ENCODE measurements at regions not wholly inside any gene's neighbourhood (a gene's known extent, or its start where the extent isn't known, plus 50 kb on each side); places are given as distances from the start of the nearest gene placed in this dataset.
"Not testable (repeated sequence)": the region's sequence is repeated elsewhere in the genome, so short reads cannot be mapped to it uniquely, and the experiment has no call there.

GRCh38 chr1:187892683-187893039 is 1063.9 kb downstream of the PLA2G4A start:
- DNase-seq (ENCODE audit: low read depth) = no peak

- DNase-seq (ENCODE audit: low read depth) = no peak
These were observed 1064.7 kb downstream of the PLA2G4A start for GRCh38 chr1:187893471-187893870.

DNA sequence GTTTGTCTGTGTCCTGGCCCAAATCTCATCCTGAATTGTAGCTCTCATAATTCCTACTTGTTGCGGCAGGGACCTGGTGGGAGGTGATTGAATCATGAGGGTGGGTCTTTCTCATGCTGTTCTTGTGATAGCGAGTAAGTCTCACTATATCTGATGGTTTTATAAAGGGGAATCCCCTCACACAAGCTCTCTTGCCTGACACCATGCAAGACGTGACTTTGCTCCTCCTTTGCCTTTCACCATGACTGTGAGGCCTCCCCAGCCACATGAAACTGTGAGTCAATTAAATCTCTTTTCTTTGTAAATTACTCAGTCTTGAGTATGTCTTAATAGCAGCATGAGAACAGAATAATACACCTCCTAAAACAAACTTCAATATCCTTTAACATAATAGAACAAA is 1065.6 kb downstream of the PLA2G4A start:
- no peak for DNase-seq (ENCODE audit: low read depth)

- no peak for DNase-seq (ENCODE audit: low read depth)
These were observed 1074.5 kb downstream of the PLA2G4A start for GRCh38 chr1:187903223-187903622.

DNA sequence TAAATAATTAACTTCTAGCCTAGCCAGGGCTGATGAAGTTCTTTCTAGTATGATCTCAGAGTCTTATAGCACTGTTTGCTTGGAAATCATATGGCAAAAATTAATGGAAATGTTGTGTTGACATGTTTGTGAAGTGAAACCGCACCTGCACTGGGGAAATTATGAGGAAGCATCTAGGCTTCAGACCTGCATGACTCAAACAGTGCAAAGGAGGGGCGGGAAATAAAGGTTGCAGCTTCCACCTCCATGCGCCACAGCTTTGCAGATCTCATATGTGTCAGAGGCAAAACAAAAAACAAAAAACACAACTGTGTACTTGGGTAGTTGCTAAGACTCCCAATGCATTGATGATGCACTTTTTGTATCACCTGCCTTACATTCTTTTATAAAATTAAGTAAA is 1080.6 kb downstream of the PLA2G4A start:
- no peak for DNase-seq (ENCODE audit: low read depth)

DNA sequence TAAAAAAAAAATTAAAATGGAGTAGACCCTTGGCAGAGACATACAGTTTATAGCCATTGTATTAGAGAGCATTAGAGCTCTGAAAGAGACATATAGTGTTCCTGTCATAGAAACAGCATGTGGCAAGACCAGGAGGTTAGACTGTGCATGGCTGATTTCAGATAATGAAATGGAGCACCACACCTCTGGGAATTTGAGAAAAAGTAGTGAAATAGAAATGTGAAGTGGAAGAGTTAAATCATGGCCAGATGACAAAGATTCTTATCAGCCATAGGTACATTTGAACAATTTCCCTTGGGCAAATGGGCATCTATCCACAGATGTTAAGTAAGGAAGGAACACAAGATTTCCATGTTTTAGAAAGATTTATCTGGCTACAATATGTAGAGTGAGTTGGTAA is 1083.1 kb downstream of the PLA2G4A start:
- DNase-seq (ENCODE audit: low read depth) = no peak

GRCh38 chr1:187920976-187921375 is 1092.2 kb downstream of the PLA2G4A start:
- no peak for DNase-seq (ENCODE audit: low read depth)

DNA sequence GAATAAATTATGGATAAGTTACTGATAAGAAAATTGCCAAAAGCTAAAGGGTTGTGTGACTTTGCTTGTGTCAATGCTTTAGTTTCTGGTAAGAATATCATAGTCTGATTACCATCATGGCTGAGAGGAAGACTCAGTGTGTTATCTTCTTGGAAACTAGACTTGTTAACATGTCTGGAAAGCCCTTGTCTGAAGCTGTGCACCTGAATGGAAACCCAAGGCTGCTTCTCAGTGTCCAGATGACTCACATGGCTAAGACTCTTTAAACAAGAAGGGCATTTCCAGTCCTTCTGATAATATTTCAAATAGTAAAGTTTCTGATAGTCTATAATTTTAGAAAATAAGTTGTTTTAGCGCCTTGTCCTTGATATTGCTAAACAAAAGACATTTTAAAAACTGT is 1092.7 kb downstream of the PLA2G4A start:
- DNase-seq (ENCODE audit: low read depth) = no peak

DNA sequence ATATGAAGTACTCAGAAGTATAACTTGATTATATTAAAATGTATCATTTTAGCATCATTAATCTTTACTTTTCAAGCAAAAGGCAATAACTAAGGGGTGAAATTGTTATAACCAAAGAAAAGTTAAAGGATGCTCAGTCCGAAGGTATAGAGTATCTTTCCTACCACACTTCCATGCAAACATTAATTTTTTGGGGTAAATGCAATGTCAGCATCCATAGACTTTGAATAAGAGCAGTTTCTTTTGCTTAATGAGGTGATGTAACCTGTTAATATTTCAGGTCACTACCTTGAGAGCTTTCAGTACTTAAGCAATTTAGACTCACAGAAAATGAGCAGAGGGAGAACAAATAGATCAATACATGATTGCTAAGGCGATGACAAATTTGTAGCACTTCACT is 1093.5 kb downstream of the PLA2G4A start:
- no peak for DNase-seq (ENCODE audit: low read depth)

GRCh38 chr1:187924252-187924651 is 1095.5 kb downstream of the PLA2G4A start:
- no peak for DNase-seq (ENCODE audit: low read depth)

DNA sequence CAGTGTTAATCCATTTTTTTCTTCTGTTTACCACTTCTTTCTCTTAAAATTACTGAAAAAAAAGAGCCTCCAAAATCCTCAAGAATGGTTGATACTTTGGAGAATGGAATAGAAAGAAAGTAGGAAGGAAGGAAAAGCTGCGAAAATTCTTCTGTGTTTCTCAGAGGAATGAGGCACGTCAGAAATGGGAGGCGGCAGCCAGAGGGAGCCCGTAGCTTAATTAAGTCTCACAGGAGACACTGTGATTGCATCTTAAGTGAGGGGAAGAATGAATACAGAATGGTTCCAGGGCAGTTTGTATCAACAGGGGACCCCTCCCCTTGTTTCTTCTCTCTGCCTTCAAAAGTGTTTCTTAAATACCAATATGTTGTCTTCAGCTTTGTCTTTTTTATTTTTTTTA is 1099.5 kb downstream of the PLA2G4A start:
- DNase-seq (ENCODE audit: low read depth) = no peak

GRCh38 chr1:187928696-187929095 is 1099.9 kb downstream of the PLA2G4A start:
- no peak for DNase-seq (ENCODE audit: low read depth)

DNA sequence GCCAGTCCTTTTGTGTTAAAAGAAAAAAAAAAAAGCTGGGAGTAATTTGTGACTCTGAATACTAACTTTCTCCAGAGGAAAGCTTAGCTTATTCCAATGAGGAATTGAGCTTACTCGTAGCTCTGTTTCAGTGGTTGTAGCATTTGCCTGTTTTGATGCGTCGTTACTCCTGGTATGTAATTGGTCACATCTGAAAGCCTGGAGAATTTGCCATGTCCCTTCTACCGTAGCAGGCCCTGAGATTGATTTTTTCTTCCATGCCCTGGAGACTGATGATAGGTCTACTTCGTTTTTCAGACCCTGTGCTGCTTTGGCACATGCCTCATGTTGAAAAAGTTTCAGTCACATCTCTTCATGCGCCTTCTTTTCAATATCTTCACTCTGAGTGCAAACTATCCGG is 1103.0 kb downstream of the PLA2G4A start:
- no peak for DNase-seq (ENCODE audit: low read depth)

DNA sequence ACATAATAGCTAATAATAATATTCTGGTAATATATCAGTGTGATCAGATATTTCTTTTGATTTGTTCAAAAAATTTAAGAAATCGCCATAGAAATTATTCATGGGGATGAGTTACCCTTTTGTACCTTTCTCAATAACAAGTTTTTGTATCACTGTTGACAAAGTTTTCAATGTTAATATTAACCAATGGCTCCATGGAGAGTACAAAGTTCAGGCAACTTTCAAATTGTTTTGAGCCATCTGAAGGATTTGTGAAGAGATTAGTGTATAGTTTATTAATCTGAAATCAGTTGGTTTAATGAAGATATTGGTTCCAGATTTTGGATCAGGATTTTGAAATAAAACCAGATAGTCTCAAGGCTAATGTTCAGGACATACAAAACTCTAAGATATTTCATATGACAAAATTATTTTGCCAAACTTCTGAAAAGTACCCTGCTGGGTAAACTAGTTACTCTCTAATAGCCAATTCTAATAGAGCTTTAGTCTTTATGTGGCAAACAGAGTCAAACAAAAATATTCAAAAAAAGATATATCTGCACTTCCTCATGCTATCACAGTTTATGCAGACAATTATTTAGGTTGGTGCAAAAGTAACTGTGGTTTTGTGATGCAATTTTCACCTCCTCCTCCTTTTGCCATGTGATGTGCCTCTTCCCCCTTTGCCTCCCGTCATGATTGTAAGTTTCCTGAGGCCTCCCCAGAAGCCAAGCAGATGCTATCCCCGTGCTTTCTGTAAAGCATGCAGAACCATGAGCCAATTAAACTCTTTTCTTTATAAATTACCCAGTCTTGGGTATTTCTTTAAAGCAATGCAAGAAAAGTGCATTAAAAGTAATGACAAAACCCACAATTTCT is 1105.0 kb downstream of the PLA2G4A start:
- DNase-seq (ENCODE audit: low read depth) = no peak

DNA sequence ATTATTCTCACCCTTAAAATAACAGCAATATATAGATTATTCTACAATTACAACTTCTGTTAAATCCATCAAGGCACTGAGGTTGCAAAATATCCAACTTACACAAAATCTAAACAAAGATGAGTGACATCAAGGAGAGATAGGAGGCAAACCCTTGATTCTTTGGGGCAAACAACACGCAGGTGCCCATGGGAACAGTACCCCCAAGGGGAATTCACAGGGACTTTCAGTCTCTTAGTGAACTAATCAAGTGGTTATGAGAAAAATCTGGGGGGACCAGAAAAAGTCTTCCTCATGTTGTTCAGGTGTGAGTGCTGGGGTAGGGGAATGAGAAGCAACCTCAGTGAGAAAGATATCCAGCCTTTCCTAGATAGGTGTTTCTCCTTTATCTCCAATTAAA is 1107.9 kb downstream of the PLA2G4A start:
- DNase-seq (ENCODE audit: low read depth) = no peak

DNA sequence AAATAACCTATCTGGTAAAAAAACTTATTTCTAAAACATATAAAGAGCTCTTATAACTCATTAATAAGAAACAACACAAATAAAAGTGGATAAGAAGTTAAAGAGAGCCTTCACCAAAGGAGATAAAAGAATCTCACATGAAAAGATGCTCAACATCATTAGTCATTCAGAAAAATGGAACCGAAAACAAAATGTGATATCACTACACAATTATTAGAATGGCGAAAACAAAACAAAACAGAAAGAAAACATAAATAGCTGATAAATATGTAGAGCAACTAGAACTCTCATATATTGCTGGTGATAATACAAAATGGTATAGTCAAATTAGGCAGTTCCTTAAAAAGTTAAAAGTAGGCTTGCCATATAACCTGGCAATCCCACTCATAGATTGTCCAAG is 1109.3 kb downstream of the PLA2G4A start:
- no peak for DNase-seq (ENCODE audit: low read depth)

GRCh38 chr1:187942986-187943385 is 1114.2 kb downstream of the PLA2G4A start:
- no peak for DNase-seq (ENCODE audit: low read depth)

DNA sequence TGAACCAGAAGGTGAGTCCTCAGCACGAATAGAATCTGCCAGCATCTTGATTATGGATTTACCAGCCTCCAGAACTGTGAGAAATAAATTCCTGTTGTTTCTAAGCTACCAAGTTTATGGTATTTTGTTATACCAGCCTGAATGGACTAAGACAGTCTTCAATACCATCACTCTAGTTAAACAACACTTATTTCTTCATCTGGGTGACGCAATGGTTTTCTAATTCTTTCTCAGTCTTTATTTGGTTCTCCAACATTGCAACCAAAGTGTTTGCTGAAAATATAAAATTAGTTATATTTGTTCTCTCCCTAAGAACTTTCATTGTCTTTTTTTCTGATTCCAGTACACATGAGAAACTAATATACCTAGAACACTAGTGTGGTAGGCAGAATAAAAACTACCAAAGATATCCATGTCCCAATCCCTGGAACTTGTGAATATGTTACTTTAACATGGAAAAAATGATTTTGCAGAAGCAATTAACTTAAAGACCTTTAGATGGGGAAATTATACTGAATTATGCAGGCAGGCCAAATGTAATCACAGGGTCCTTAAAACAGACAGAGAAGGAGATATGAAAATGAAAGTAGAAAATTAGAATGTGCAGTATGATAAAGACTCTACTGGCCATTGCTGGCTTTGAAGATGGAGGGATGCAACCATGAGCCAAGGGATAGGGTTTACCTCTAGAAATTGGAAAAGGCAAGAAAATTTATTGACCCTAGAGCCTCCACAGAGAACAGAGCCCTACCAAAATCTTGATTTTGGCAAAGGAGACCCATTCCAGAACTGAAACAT is 1115.1 kb downstream of the PLA2G4A start:
- DNase-seq (ENCODE audit: low read depth) = no peak

GRCh38 chr1:187946661-187947060 is 1117.9 kb downstream of the PLA2G4A start:
- not testable (repeated sequence) for DNase-seq (ENCODE audit: low read depth)

DNA sequence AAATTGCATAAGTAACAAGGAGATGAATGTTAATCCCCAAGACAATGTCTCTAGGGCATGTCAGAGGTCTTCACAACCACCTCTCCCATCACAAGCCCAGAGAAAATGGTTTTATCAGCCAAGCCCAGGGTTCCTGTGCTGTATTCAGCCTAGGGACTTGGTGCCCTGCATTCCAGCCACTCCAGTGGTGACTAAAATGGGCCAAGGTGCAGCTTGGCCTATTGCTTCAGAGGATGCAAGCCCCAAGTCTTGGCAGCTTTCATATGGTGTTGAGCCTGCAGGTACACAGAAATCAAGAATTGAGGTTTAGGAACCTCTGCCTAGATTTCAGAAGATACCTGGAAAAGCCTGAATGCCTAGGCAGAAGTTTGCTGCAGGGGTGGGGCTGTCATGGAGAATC is 1118.6 kb downstream of the PLA2G4A start:
- no peak for DNase-seq (ENCODE audit: low read depth)

- DNase-seq (ENCODE audit: low read depth) = no peak
These were observed 1119.5 kb downstream of the PLA2G4A start for GRCh38 chr1:187948170-187948794.

GRCh38 chr1:187949567-187949966 is 1120.8 kb downstream of the PLA2G4A start:
- DNase-seq (ENCODE audit: low read depth) = no peak

DNA sequence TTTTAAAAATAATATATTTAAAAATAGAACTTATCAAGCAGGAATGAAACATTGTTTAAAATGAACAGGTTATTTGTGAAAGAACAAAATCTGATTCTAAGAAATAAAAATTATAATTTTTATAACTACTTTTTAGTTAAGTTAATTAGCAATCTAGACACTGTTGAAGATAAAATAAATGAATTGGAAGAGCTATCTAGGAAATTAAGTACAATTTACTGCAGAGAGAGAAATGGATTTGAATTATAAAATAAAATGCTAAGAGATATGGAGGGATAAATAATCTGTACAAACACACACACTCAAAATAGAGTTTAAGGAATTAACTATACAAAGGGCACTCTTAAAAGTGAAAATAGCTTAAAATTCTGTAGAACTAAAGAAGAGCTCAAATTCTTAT is 1123.1 kb downstream of the PLA2G4A start:
- DNase-seq (ENCODE audit: low read depth) = no peak

Measured in GM04504 (cell line).